AG04450 (cell line): ENCODE measurements at regions not wholly inside any gene's neighbourhood (a gene's known extent, or its start where the extent isn't known, plus 50 kb on each side); places are given as distances from the start of the nearest gene placed in this dataset.

Experiments
- CTCF ChIA-PET: fragments of 300-600, 350-600 bp; formaldehyde crosslinking; extraction: SDS; loops from one replicate; lab custom pipeline; 2022; ENCODE audit warnings: antibody characterized with exemption, inconsistent platforms; lab: Charles Lee
- POLR2A ChIA-PET: fragments of 350-600 bp; formaldehyde crosslinking; extraction: SDS; loops from one replicate; lab custom pipeline; 2021; ENCODE audit warnings: antibody characterized with exemption, inconsistent platforms; lab: Yijun Ruan, JAX
- DNase-seq: peaks from one replicate; pipeline ENCODE4 v3.0.0-alpha.2; 2011; ENCODE audit warnings: low read depth, low spot score
- H3K27ac ChIP-seq: one replicate; pipeline ENCODE4 v1.5.1; 2012; ENCODE audit warnings: low read depth, low read length, control low read depth
- H3K27me3 ChIP-seq: one replicate; pipeline ENCODE4 v1.6.0; 2012; ENCODE audit warnings: low read length; ENCODE audit not compliant: control insufficient read depth, insufficient read depth
- H3K4me3 ChIP-seq: 2 replicates; pipeline ENCODE4 v1.5.1; 2011; ENCODE audit warnings: mild to moderate bottlenecking, low read depth, low read length, control low read depth
- H3K9me3 ChIP-seq: 2 replicates; pipeline ENCODE4 v1.5.1; 2012; ENCODE audit warnings: low read length; ENCODE audit not compliant: control insufficient read depth, insufficient read depth
- TF ChIP-seq, protein P1 (sequence below): IDR thresholded peaks from 2 replicates; pipeline ENCODE4 v1.5.1; 2011; ENCODE audit warnings: low read depth, low read length, control low read depth, inconsistent platforms

DNA sequence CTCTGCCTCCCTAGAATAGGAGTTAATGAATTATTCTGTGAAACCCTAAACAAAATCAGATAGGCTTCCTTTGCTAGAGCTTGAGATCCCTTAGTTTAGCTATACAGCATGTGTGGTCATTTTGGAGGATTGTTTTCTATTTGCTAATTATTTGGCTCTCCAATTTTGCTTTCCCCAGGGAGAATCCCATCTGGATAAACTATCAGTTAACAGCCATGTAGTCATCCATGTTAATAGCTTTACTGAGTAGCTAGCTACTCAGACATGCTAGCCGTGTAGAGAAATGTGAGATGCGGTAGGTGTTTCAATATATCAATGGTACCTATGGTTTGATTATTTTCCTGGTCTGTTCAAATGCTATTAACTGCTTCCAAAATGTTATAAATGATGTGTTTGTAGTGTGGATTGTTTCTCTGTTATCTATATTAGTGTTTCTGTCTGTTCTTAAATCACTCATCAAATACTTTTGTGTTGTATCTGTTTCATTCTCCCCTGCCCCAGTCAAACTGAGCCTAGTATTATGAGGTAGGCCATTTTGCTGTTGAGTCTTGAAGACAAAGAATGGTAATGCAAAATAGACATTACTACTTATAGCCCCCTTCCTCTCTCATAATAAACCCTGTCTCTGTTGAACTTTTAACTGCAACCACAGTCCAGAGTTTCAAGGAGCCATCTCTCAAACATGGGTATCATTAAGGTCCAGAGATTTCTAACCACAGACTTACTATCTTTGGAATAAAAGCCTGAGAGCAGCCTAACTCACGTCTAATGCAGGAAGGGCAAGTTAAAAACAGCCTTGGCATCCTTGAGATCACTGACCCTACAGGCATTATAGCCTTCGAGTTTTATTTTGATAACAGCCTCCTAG lies 56.1 kb upstream of the GRAMD1B start:
- no peak for DNase-seq
- POLR2A ChIA-PET, result no interaction called here
- H3K4me3 ChIP-seq, result no peak overlapping the region
- no peak overlapping the region for H3K27ac ChIP-seq
- CTCF ChIA-PET, result no interaction called here
- TF ChIP-seq, protein P1, sequence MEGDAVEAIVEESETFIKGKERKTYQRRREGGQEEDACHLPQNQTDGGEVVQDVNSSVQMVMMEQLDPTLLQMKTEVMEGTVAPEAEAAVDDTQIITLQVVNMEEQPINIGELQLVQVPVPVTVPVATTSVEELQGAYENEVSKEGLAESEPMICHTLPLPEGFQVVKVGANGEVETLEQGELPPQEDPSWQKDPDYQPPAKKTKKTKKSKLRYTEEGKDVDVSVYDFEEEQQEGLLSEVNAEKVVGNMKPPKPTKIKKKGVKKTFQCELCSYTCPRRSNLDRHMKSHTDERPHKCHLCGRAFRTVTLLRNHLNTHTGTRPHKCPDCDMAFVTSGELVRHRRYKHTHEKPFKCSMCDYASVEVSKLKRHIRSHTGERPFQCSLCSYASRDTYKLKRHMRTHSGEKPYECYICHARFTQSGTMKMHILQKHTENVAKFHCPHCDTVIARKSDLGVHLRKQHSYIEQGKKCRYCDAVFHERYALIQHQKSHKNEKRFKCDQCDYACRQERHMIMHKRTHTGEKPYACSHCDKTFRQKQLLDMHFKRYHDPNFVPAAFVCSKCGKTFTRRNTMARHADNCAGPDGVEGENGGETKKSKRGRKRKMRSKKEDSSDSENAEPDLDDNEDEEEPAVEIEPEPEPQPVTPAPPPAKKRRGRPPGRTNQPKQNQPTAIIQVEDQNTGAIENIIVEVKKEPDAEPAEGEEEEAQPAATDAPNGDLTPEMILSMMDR, result no peak
- no peaks in the 10 kb centered on the region for H3K9me3 ChIP-seq
- H3K27me3 ChIP-seq, result peaks cover 46% of the 10 kb centered on the region

DNA sequence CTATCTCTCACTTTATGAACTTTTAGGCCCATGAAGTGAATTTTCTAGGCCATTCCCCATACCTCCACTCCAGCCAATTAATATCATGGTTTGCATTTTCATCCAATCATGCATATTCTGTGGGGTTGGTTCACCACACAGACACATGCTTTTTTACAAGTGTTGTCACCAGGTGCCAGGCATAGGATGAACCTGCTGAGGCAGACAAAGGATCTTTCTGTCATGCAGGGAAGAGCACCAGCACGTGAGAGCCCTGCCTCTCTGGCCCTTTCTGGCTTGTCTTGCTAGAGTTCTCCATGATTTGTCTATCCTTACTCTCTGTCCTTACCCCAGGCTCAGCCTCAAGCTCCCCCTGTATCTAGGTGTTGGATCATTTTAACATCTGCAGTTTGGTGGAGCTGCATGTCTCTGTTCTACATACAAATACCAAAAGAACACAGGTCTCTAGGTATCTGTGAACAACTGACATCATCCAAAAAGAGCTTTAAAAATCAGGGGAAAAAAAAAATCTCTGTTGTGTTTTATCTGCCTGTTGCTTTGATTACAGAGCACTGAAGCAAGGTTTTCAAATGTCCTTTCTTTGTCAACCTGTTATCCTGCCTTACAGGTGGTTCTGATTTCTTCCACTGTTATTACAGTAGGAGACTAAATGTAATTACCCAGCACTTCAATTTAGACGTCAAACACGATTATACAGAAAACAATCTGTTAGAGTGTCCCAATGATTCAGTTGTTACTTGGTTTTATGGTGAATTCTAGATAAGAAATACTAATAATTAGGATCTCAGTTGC lies 58.4 kb upstream of the GRAMD1B start:
- H3K9me3 ChIP-seq, result no peaks in the 10 kb centered on the region
- peaks cover 35% of the 10 kb centered on the region for H3K27me3 ChIP-seq
- POLR2A ChIA-PET, result no interaction called here

DNA sequence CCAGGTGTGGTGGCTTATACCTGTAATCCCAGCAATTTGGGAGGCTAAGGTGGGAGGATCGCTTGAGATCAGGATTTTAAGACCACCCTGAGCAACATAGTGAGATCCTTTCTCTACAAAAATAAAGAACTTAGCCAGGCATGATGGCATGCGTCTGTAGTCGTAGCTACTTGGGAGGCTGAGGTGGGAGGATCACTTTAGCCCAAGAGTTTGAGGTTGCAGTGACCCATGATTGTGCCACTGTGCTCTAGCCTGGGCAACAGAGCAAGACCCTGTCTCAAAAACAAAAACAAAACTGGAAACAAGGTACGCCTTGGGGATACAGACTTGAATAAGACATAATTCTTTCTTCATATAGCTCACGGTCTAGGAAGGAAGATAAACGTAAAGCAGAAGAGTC lies 63.1 kb upstream of the GRAMD1B start:
- no peak for DNase-seq
- no peak overlapping the region for H3K27ac ChIP-seq
- no peak overlapping the region for H3K4me3 ChIP-seq
- ChIA-PET CTCF (no interaction called here), POLR2A (no interaction called here)
- peaks cover 28% of the 10 kb centered on the region for H3K27me3 ChIP-seq
- H3K9me3 ChIP-seq, result no peaks in the 10 kb centered on the region
- TF ChIP-seq, protein P1, result no peak

More for the DNA sequence above, 58.4 kb upstream of the GRAMD1B start:
- TF ChIP-seq, protein P1, result no peak
- no peak for DNase-seq
- no peak overlapping the region for H3K27ac ChIP-seq
- CTCF ChIA-PET, result interaction anchor here (0.6 to 0.8 kb wide), 2 partner anchors 205 to 318 kb away, joined by 3 read pairs; no protein-coding TSS in a partner anchor
- no peak overlapping the region for H3K4me3 ChIP-seq

DNA sequence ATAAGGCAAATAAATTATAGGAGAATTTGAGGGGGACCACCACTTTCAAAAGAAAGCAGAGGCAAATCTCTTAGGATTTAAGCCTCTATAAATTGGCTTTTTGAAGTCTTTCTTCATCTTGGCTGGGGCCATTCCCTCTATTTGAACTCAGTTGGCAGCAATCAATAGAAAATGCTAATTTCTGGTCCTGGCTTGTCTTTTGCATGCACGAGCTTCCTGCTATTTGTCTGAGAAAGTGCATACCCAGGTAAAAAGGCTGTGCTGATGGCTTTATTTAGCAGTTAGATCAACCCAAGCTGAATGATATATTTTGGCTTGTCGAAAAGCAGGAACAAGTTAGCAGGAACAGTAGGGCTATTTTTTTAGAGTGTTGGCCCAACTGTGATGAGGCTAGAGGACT lies 64.1 kb upstream of the GRAMD1B start:
- CTCF ChIA-PET, result no interaction called here
- H3K27me3 ChIP-seq, result peaks cover 28% of the 10 kb centered on the region
- TF ChIP-seq, protein P1, result no peak
- no peak for DNase-seq
- no peak overlapping the region for H3K4me3 ChIP-seq
- H3K9me3 ChIP-seq, result no peaks in the 10 kb centered on the region
- POLR2A ChIA-PET, result no interaction called here
- H3K27ac ChIP-seq, result no peak overlapping the region

DNA sequence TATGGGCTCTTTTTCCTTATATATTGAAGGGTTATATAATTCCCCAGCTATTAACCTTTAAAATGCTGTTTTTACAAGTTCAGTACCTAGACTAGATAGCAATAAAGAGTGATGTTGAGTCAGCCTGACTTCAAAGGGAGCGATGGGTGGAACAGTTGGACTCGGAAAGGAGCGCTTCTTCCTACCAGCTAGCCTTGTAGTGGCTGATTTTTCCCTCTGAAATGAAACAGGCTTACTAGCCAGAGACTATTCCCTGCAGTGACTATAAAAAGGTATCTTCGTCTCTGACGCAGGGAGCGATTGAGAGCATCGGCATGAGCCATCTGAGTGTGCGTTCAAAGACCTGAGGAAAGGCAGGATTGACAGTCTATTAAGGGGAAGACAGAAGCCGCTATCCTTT lies 66.0 kb upstream of the GRAMD1B start:
- Histone ChIP-seq H3K27me3 (peaks cover 34% of the 10 kb centered on the region), H3K4me3 (no peak overlapping the region), H3K27ac (no peak overlapping the region), H3K9me3 (no peaks in the 10 kb centered on the region)
- POLR2A ChIA-PET, result no interaction called here
- TF ChIP-seq, protein P1, result no peak
- DNase-seq, result no peak
- CTCF ChIA-PET, result interaction anchor here (0.7 kb wide), 1 partner anchor 11 kb away, joined by 3 read pairs; no protein-coding TSS in a partner anchor
